Esophagus squamous epithelium (tissue), 4 donors: ENCODE measurements at regions not wholly inside any gene's neighbourhood (a gene's known extent, or its start where the extent isn't known, plus 50 kb on each side); places are given as distances from the start of the nearest gene placed in this dataset.

Experiments used
- POLR2A ChIP-seq, 4 donors: fragments of 450-650 bp; IDR thresholded peaks; one replicate each; pipeline ENCODE4 v1.6.1; 2017; ENCODE audit warnings: antibody characterized with exemption in 4 of 4, mild to moderate bottlenecking in 4 of 4, moderate library complexity in 3 of 4
- TF ChIP-seq, protein P1 (sequence below), 6 experiments: fragments of 450-650 bp in 4 of 6; fragments of 200-600 bp in 2 of 6; sonication (generic) in 2 of 6; IDR thresholded peaks; one replicate each; pipeline ENCODE4 v1.5.1; 2016 to 2019; ENCODE audit warnings: antibody characterized with exemption in 6 of 6, mild to moderate bottlenecking in 4 of 6, moderate library complexity in 4 of 6

DNA sequence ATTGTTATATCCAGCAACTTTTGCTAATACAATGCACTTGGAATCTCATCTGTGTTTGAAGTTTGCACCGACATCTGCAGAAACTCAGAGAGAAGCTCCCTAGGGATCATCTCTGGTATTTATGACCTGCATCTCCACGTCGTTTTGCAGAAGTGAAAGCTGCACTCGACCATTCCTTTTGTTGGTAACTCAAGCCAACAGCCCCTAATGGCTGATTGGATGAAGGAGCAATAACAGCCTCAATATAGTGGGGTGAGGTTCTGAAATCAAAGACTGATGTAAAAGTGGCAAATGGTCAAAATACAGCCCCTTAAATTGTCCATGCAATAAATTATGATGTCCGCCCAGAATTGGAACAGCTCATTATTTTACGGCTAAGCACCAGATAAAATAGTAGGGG is 344.2 kb upstream of the KAZN start:
- TF ChIP-seq, protein P1, sequence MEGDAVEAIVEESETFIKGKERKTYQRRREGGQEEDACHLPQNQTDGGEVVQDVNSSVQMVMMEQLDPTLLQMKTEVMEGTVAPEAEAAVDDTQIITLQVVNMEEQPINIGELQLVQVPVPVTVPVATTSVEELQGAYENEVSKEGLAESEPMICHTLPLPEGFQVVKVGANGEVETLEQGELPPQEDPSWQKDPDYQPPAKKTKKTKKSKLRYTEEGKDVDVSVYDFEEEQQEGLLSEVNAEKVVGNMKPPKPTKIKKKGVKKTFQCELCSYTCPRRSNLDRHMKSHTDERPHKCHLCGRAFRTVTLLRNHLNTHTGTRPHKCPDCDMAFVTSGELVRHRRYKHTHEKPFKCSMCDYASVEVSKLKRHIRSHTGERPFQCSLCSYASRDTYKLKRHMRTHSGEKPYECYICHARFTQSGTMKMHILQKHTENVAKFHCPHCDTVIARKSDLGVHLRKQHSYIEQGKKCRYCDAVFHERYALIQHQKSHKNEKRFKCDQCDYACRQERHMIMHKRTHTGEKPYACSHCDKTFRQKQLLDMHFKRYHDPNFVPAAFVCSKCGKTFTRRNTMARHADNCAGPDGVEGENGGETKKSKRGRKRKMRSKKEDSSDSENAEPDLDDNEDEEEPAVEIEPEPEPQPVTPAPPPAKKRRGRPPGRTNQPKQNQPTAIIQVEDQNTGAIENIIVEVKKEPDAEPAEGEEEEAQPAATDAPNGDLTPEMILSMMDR (IDR thresholded peaks at IDR 0.05), result no peak
- no peak for TF ChIP-seq POLR2A (IDR thresholded peaks at IDR 0.05)
